K562 (cell line): ENCODE measurements at regions not wholly inside any gene's neighbourhood (a gene's known extent, or its start where the extent isn't known, plus 50 kb on each side); places are given as distances from the start of the nearest gene placed in this dataset.

Experiments
- ATAC-seq: fragments of 200-7000 bp; cut with Tn5 transposase; 3 replicates; pipeline ENCODE4 v1.9.1; 2020; ENCODE audit warnings: moderate library complexity
- BruUV-seq: library from RNA; stranded (reverse); fragments of 400-500 nt; replicated peaks from 2 replicates; lab custom pipeline; 2021; lab: Mats Ljungman, UMichigan
- CTCF ChIA-PET: fragments of 300-600 bp; formaldehyde crosslinking; extraction: SDS; loops from one replicate; lab custom pipeline; 2021; ENCODE audit warnings: low intra/inter-chr PET ratio; lab: Yijun Ruan, JAX
- POLR2A ChIA-PET: fragments of 300-600, 350-650 bp; sonication (Branson Sonifier 250); formaldehyde crosslinking; extraction: SDS; loops from one replicate; lab custom pipeline; 2021; ENCODE audit warnings: antibody characterized with exemption, inconsistent platforms; lab: Yijun Ruan, JAX
- DNase-seq, 4 experiments: peaks; one replicate each; pipeline versions ENCODE4 v3.0.0 to v3.0.0-alpha.2; 2011 to 2018; ENCODE audit warnings: low spot score in 3 of 4, mixed read lengths in 3 of 4; ENCODE audit errors: extremely low read depth in 1 of 4
- FAIRE-seq: peaks from 2 replicates; lab custom pipeline; 2011; peaks lifted over from hg19 to GRCh38; lab: Jason Lieb, UNC
- H2AFZ ChIP-seq: 2 replicates; pipeline ENCODE4 v1.6.0; 2011; ENCODE audit warnings: low read depth, low read length, control low read depth, inconsistent platforms
- H3K27ac ChIP-seq: fragments of 200-600 bp; 3 replicates; pipeline ENCODE4 v1.8.0; 2011; ENCODE audit warnings: low read depth, mild to moderate bottlenecking, control low read depth, inconsistent platforms, low read length, moderate library complexity, mixed read lengths; ENCODE audit errors: extremely low read depth
- H3K27me3 ChIP-seq, 2 experiments: fragments of 300-600 bp in 1 of 2; 2 replicates in 1 of 2; 3 replicates in 1 of 2; pipeline versions ENCODE4 v1.6.0 to v1.8.0; 2011; ENCODE audit warnings: inconsistent platforms in 2 of 2, low read length in 2 of 2, mild to moderate bottlenecking in 1 of 2, mixed read lengths in 1 of 2, moderate library complexity in 1 of 2; ENCODE audit not compliant: control insufficient read depth in 2 of 2, insufficient read depth in 2 of 2
- H3K36me3 ChIP-seq: fragments of 300-600 bp; 3 replicates; pipeline ENCODE4 v1.8.0; 2011; ENCODE audit warnings: mild to moderate bottlenecking, low read length, inconsistent platforms; ENCODE audit not compliant: control insufficient read depth, insufficient read depth
- H3K4me1 ChIP-seq, 2 experiments: fragments of 200-600 bp in 1 of 2; replicated peaks in 1 of 2; 2 replicates in 1 of 2; 3 replicates in 1 of 2; pipeline versions ENCODE4 v1.5.1 to v1.8.0; 2011; ENCODE audit warnings: inconsistent platforms in 2 of 2, low read length in 2 of 2, mild to moderate bottlenecking in 1 of 2, mixed read lengths in 1 of 2, moderate library complexity in 1 of 2; ENCODE audit not compliant: control insufficient read depth in 2 of 2, insufficient read depth in 2 of 2
- H3K4me2 ChIP-seq: 2 replicates; pipeline ENCODE4 v1.6.1; 2011; ENCODE audit warnings: low read length, control low read depth, inconsistent platforms, mixed read lengths; ENCODE audit not compliant: insufficient read depth
- H3K4me3 ChIP-seq: fragments of 200-600 bp; sonication (generic), shearing (Covaris generic); 2 replicates; pipeline ENCODE4 v1.5.1; 2016; ENCODE audit warnings: control low read depth, inconsistent platforms
- H3K79me2 ChIP-seq: fragments of 200-600 bp; 3 replicates; pipeline ENCODE4 v1.8.0; 2011; ENCODE audit warnings: low read length, inconsistent platforms; ENCODE audit not compliant: control insufficient read depth, insufficient read depth
- H3K9ac ChIP-seq, 2 experiments: 2 replicates each; pipeline versions ENCODE4 v1.6.0 to v1.6.1; 2011; ENCODE audit warnings: low read depth in 2 of 2, low read length in 2 of 2, control low read depth in 1 of 2, inconsistent platforms in 1 of 2, mild to moderate bottlenecking in 1 of 2, mixed read lengths in 1 of 2; ENCODE audit not compliant: insufficient read depth in 1 of 2
- H3K9me1 ChIP-seq: one replicate; pipeline ENCODE4 v1.6.0; 2011; ENCODE audit warnings: inconsistent platforms, mild to moderate bottlenecking, low read length, moderate library complexity; ENCODE audit not compliant: control insufficient read depth, insufficient read depth
- H3K9me3 ChIP-seq: replicated peaks from 2 replicates; pipeline ENCODE4 v1.5.1; 2011; ENCODE audit warnings: low read depth, low read length, inconsistent platforms; ENCODE audit not compliant: control insufficient read depth, insufficient read depth
- H4K20me1 ChIP-seq: replicated peaks from 2 replicates; pipeline ENCODE4 v1.6.1; 2011; ENCODE audit warnings: low read length, inconsistent platforms, mixed read lengths; ENCODE audit not compliant: control insufficient read depth, insufficient read depth
- BRF1 ChIP-seq: IDR thresholded peaks from 3 replicates; pipeline ENCODE4 v1.6.1; 2011; ENCODE audit warnings: borderline replicate concordance, mild to moderate bottlenecking; ENCODE audit not compliant: insufficient read length; ENCODE audit errors: extremely low read depth
- TFAP4 ChIP-seq: sonication (generic); formaldehyde crosslinking; IDR thresholded peaks from 2 replicates; pipeline ENCODE4 v1.8.0; 2022; ENCODE audit warnings: missing genetic modification reagents, mild to moderate bottlenecking, moderate library complexity, borderline replicate concordance
- ZNF239 ChIP-seq: fragments of 250-450 bp; sonication (Bioruptor Pico); IDR thresholded peaks from 2 replicates; pipeline ENCODE4 v1.4.0; 2020; ENCODE audit warnings: mild to moderate bottlenecking
- WGBS: fragments of 100-300 bp; shearing (Covaris generic); methylation state at CpG from one replicate; pipeline ENCODE4 v1.1.6; 2016; ENCODE audit warnings: low coverage, mixed read lengths; ENCODE audit not compliant: insufficient coverage; ENCODE audit errors: missing lambda C conversion rate; 5-methylcytosine and 5-hydroxymethylcytosine counted together
- in situ Hi-C: fragments of 300-500 bp; cut with MboI; formaldehyde crosslinking; loops from 4 replicates; pipeline ENCODE4 v1.15.0; 2018; ENCODE audit warnings: inconsistent platforms, mixed read lengths
- intact Hi-C: fragments of 100-400 bp; cut with micrococcal nuclease; formaldehyde crosslinking; loops from 2 replicates; pipeline ENCODE4 v1.14.2; 2022

GRCh38 chr3:17845026-17845812 is 102.8 kb upstream of the TBC1D5 start:
- in situ Hi-C loops (loop anchor here (25.0 kb wide), 1 partner anchor 208 kb away; no protein-coding TSS in a partner anchor), intact Hi-C loops (no loop called here)
- H3K36me3 ChIP-seq, result no peaks in the 10 kb centered on the region
- ATAC-seq, result no peak
- no peak for DNase-seq
- CTCF ChIA-PET, result no interaction called here
- H3K9ac ChIP-seq, result no peak overlapping the region
- TF ChIP-seq ZNF239 (CRISPR knock-in tag), result no peak
- no peak for TF ChIP-seq TFAP4 (CRISPR knock-in tag)
- TF ChIP-seq BRF1, result no peak
- no peaks in the 10 kb centered on the region for H3K79me2 ChIP-seq
- H3K4me2 ChIP-seq, result no peak overlapping the region
- no peak for FAIRE-seq
- H3K4me1 ChIP-seq, result no peaks in the 10 kb centered on the region
- H3K27me3 ChIP-seq, result no peaks in the 10 kb centered on the region; a peak in 1 of 5 replicates
- 5% methylated on average over 5 of the region's 5 CpGs for WGBS
- no peaks in the 10 kb centered on the region for H4K20me1 ChIP-seq
- no peak overlapping the region for H3K27ac ChIP-seq
- no TSS peak for BruUV-seq
- H3K4me3 ChIP-seq, result no peak overlapping the region
- H3K9me3 ChIP-seq, result no peaks in the 10 kb centered on the region
- POLR2A ChIA-PET, result interaction anchor here (1.3 kb wide), 1 partner anchor 18 kb away, joined by 4 read pairs; no protein-coding TSS in a partner anchor
- no peak overlapping the region for H2AFZ ChIP-seq
- no peaks in the 10 kb centered on the region for H3K9me1 ChIP-seq
